Esophagus squamous epithelium (tissue), 4 donors: ENCODE measurements at regions not wholly inside any gene's neighbourhood (a gene's known extent, or its start where the extent isn't known, plus 50 kb on each side); places are given as distances from the start of the nearest gene placed in this dataset.

Source experiments
- POLR2A ChIP-seq, 4 donors: fragments of 450-650 bp; IDR thresholded peaks; one replicate each; pipeline ENCODE4 v1.6.1; 2017; ENCODE audit warnings: antibody characterized with exemption in 4 of 4, mild to moderate bottlenecking in 4 of 4, moderate library complexity in 3 of 4
- TF ChIP-seq, protein P1 (sequence below), 6 experiments: fragments of 450-650 bp in 4 of 6; fragments of 200-600 bp in 2 of 6; sonication (generic) in 2 of 6; IDR thresholded peaks; one replicate each; pipeline ENCODE4 v1.5.1; 2016 to 2019; ENCODE audit warnings: antibody characterized with exemption in 6 of 6, mild to moderate bottlenecking in 4 of 6, moderate library complexity in 4 of 6

DNA sequence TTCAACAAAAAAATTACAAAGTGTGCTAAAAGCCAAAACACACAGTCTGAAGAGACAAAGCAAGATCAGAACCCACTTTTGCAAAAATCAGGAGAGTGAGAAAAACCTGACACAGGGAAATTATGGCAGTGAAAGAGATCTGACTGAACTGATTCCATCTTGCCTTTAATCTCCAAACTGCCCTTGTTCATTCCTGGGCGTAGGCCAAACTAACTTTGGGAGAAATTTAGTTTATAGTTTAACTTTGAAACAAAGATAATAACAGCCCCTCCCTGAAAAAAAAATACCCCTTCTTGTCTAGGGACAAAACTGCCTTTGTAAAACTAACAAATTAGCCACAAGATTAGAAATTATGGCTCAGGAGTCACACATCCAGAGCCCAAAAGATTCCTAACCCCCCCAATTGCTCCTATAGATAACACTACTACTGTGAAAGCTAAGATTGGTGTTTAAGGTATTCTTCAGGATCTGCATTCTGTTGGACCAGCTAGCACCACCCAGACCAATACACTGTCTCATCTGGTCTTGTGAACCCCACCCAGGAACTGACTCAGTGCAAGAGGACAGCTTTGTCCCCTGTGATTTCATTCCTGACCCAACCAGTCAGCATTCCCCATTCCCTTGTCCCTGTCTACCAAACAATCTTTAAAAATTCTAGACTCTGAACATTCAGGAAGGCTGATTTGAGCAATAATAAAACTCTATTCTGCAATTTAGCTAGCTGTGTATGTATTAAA lies 226.1 kb upstream of the SH3BP4 start:
- TF ChIP-seq, protein P1, sequence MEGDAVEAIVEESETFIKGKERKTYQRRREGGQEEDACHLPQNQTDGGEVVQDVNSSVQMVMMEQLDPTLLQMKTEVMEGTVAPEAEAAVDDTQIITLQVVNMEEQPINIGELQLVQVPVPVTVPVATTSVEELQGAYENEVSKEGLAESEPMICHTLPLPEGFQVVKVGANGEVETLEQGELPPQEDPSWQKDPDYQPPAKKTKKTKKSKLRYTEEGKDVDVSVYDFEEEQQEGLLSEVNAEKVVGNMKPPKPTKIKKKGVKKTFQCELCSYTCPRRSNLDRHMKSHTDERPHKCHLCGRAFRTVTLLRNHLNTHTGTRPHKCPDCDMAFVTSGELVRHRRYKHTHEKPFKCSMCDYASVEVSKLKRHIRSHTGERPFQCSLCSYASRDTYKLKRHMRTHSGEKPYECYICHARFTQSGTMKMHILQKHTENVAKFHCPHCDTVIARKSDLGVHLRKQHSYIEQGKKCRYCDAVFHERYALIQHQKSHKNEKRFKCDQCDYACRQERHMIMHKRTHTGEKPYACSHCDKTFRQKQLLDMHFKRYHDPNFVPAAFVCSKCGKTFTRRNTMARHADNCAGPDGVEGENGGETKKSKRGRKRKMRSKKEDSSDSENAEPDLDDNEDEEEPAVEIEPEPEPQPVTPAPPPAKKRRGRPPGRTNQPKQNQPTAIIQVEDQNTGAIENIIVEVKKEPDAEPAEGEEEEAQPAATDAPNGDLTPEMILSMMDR (IDR thresholded peaks at IDR 0.05) = no peak
- no peak for TF ChIP-seq POLR2A (IDR thresholded peaks at IDR 0.05)
